Tongue (tissue), 1 donor: ENCODE measurements at regions not wholly inside any gene's neighbourhood (a gene's known extent, or its start where the extent isn't known, plus 50 kb on each side); places are given as distances from the start of the nearest gene placed in this dataset.

Experiments used
- DNase-seq: peaks from one replicate; pipeline ENCODE4 v3.0.0-alpha.2; 2015

GRCh38 chr2:191560411-191560980 lies 117.4 kb upstream of the NABP1 start:
- peak; percentile 13 for DNase-seq

- no peak for DNase-seq
Observed at GRCh38 chr2:191565120-191565519, 112.8 kb upstream of the NABP1 start.

GRCh38 chr2:191565647-191566198 lies 112.2 kb upstream of the NABP1 start:
- no peak for DNase-seq

GRCh38 chr2:191566344-191566743 lies 111.6 kb upstream of the NABP1 start:
- DNase-seq, result peak; percentile 57

- no peak for DNase-seq
Observed at GRCh38 chr2:191567206-191567605, 110.7 kb upstream of the NABP1 start.

- DNase-seq, result no peak
Observed at GRCh38 chr2:191569025-191569424, 108.9 kb upstream of the NABP1 start.

GRCh38 chr2:191571163-191571769 lies 106.7 kb upstream of the NABP1 start:
- peak; percentile 20 for DNase-seq

- no peak for DNase-seq
Observed at GRCh38 chr2:191572319-191572718, 105.6 kb upstream of the NABP1 start.

- no peak for DNase-seq
Observed at GRCh38 chr2:191573216-191573615, 104.7 kb upstream of the NABP1 start.

- no peak for DNase-seq
Observed at GRCh38 chr2:191574232-191574631, 103.7 kb upstream of the NABP1 start.

GRCh38 chr2:191577605-191578004 lies 100.3 kb upstream of the NABP1 start:
- DNase-seq, result no peak

GRCh38 chr2:191578031-191578430 lies 99.9 kb upstream of the NABP1 start:
- no peak for DNase-seq

- no peak for DNase-seq
Observed at GRCh38 chr2:191580581-191580980, 97.4 kb upstream of the NABP1 start.

GRCh38 chr2:191581003-191581402 lies 96.9 kb upstream of the NABP1 start:
- no peak for DNase-seq

- no peak for DNase-seq
Observed at GRCh38 chr2:191582355-191582754, 95.6 kb upstream of the NABP1 start.

GRCh38 chr2:191591025-191591424 lies 86.9 kb upstream of the NABP1 start:
- DNase-seq, result no peak

GRCh38 chr2:191593622-191594385 lies 84.1 kb upstream of the NABP1 start:
- DNase-seq, result no peak

- no peak for DNase-seq
Observed at GRCh38 chr2:191597186-191597751, 80.7 kb upstream of the NABP1 start.

GRCh38 chr2:191598296-191598695 lies 79.6 kb upstream of the NABP1 start:
- DNase-seq, result no peak

GRCh38 chr2:191601060-191601459 lies 76.9 kb upstream of the NABP1 start:
- no peak for DNase-seq

- no peak for DNase-seq
Observed at GRCh38 chr2:191604154-191604553, 73.8 kb upstream of the NABP1 start.

GRCh38 chr2:191607096-191607495 lies 70.8 kb upstream of the NABP1 start:
- no peak for DNase-seq

GRCh38 chr2:191610756-191611155 lies 67.2 kb upstream of the NABP1 start:
- DNase-seq, result no peak
